A673 (cell line): ENCODE measurements at regions not wholly inside any gene's neighbourhood (a gene's known extent, or its start where the extent isn't known, plus 50 kb on each side); places are given as distances from the start of the nearest gene placed in this dataset.

ENCODE experiments used
- CTCF ChIP-seq: fragments of 300-800, 200-600 bp; sonication (generic); conservative IDR thresholded peaks from 2 replicates; pipeline ENCODE4 v1.5.1; 2017; ENCODE audit warnings: low read depth, mild to moderate bottlenecking, antibody characterized with exemption, low read length, moderate library complexity, mixed read lengths
- EZH2 ChIP-seq: fragments of 200-600 bp; sonication (generic); IDR thresholded peaks from 2 replicates; pipeline ENCODE4 v1.6.1; 2017; ENCODE audit warnings: borderline replicate concordance, low read depth, mild to moderate bottlenecking, mixed read lengths, antibody characterized with exemption, low read length; ENCODE audit not compliant: poor library complexity, severe bottlenecking

GRCh38 chr6:74199215-74199915, 503.4 kb downstream of the CD109 start:
- no peak for TF ChIP-seq CTCF
- TF ChIP-seq EZH2: no peak
